ENCODE measurements at regions not wholly inside any gene's neighbourhood (a gene's known extent, or its start where the extent isn't known, plus 50 kb on each side); places are given as distances from the start of the nearest gene placed in this dataset.
A peak's percentile ranks its signal among the peaks of the same experiment; 100 is the strongest.

- no peak for DNase-seq (ENCODE audit: low spot score)
- TF ChIP-seq CTCF (IDR thresholded peaks at IDR 0.05; ENCODE audit: unreplicated experiment) = no peak
- H3K9me3 Mint-ChIP-seq (ENCODE audit: unreplicated experiment) = peaks cover 20% of the 10 kb centered on the region
Observed at GRCh38 chr18:71902482-71902881, 641.7 kb downstream of the CBLN2 start.

GRCh38 chr18:71899707-71900472, 644.3 kb downstream of the CBLN2 start:
- H3K4me3 Mint-ChIP-seq (ENCODE audit: unreplicated experiment) = peak overlapping the region; percentile 79
- DNase-seq (ENCODE audit: low spot score) = no peak
- H3K4me1 Mint-ChIP-seq (ENCODE audit: unreplicated experiment) = no peaks in the 10 kb centered on the region
- peaks cover 36% of the 10 kb centered on the region for H3K9me3 Mint-ChIP-seq (ENCODE audit: unreplicated experiment)
- no peak for TF ChIP-seq CTCF (IDR thresholded peaks at IDR 0.05; ENCODE audit: unreplicated experiment)
- peaks cover 4% of the 10 kb centered on the region for H3K36me3 Mint-ChIP-seq (ENCODE audit: low read depth, unreplicated experiment)
- H3K27me3 Mint-ChIP-seq (ENCODE audit: unreplicated experiment) = peaks cover 4% of the 10 kb centered on the region
- H3K27ac Mint-ChIP-seq (ENCODE audit: unreplicated experiment) = no peak overlapping the region

More at GRCh38 chr18:71902482-71902881, 641.7 kb downstream of the CBLN2 start:
- peaks cover 6% of the 10 kb centered on the region for H3K27me3 Mint-ChIP-seq (ENCODE audit: unreplicated experiment)
- H3K4me1 Mint-ChIP-seq (ENCODE audit: unreplicated experiment) = no peaks in the 10 kb centered on the region
- no peak overlapping the region for H3K27ac Mint-ChIP-seq (ENCODE audit: unreplicated experiment)
- H3K4me3 Mint-ChIP-seq (ENCODE audit: unreplicated experiment) = no peak overlapping the region
- peaks cover 4% of the 10 kb centered on the region for H3K36me3 Mint-ChIP-seq (ENCODE audit: low read depth, unreplicated experiment)

GRCh38 chr18:71899183-71899582, 645.0 kb downstream of the CBLN2 start:
- Mint-ChIP-seq H3K27ac (ENCODE audit: unreplicated experiment) (no peak overlapping the region), H3K36me3 (ENCODE audit: low read depth, unreplicated experiment) (peaks cover 4% of the 10 kb centered on the region), H3K9me3 (ENCODE audit: unreplicated experiment) (peaks cover 34% of the 10 kb centered on the region), H3K4me1 (ENCODE audit: unreplicated experiment) (no peaks in the 10 kb centered on the region), H3K27me3 (ENCODE audit: unreplicated experiment) (peaks cover 4% of the 10 kb centered on the region), H3K4me3 (ENCODE audit: unreplicated experiment) (no peak overlapping the region)
- no peak for DNase-seq (ENCODE audit: low spot score)
- no peak for TF ChIP-seq CTCF (IDR thresholded peaks at IDR 0.05; ENCODE audit: unreplicated experiment)

GRCh38 chr18:71887509-71887908, 656.6 kb downstream of the CBLN2 start:
- H3K9me3 Mint-ChIP-seq (ENCODE audit: unreplicated experiment) = peaks cover 34% of the 10 kb centered on the region
- H3K27me3 Mint-ChIP-seq (ENCODE audit: unreplicated experiment) = no peaks in the 10 kb centered on the region
- H3K4me3 Mint-ChIP-seq (ENCODE audit: unreplicated experiment) = no peak overlapping the region
- no peak overlapping the region for H3K27ac Mint-ChIP-seq (ENCODE audit: unreplicated experiment)
- H3K36me3 Mint-ChIP-seq (ENCODE audit: low read depth, unreplicated experiment) = peaks cover 4% of the 10 kb centered on the region
- H3K4me1 Mint-ChIP-seq (ENCODE audit: unreplicated experiment) = no peaks in the 10 kb centered on the region
- TF ChIP-seq CTCF (IDR thresholded peaks at IDR 0.05; ENCODE audit: unreplicated experiment) = no peak
- DNase-seq (ENCODE audit: low spot score) = no peak

- Mint-ChIP-seq H3K27me3 (ENCODE audit: unreplicated experiment) (no peaks in the 10 kb centered on the region), H3K4me3 (ENCODE audit: unreplicated experiment) (no peak overlapping the region), H3K27ac (ENCODE audit: unreplicated experiment) (no peak overlapping the region), H3K4me1 (ENCODE audit: unreplicated experiment) (no peaks in the 10 kb centered on the region), H3K9me3 (ENCODE audit: unreplicated experiment) (peaks cover 10% of the 10 kb centered on the region), H3K36me3 (ENCODE audit: low read depth, unreplicated experiment) (no peaks in the 10 kb centered on the region)
- TF ChIP-seq CTCF (IDR thresholded peaks at IDR 0.05; ENCODE audit: unreplicated experiment) = no peak
- DNase-seq (ENCODE audit: low spot score) = no peak
Observed at GRCh38 chr18:71878226-71878625, 665.9 kb downstream of the CBLN2 start.

Data from endothelial cell (in vitro differentiated cells).